ENCODE measurements at regions not wholly inside any gene's neighbourhood (a gene's known extent, or its start where the extent isn't known, plus 50 kb on each side); places are given as distances from the start of the nearest gene placed in this dataset.
"Not testable (repeated sequence)": the region's sequence is repeated elsewhere in the genome, so short reads cannot be mapped to it uniquely, and the experiment has no call there.

- not testable (repeated sequence) for H3K27ac ChIP-seq (ENCODE audit: low read depth, low read length, severe bottlenecking); H3K36me3 ChIP-seq (ENCODE audit: control insufficient read depth, insufficient read depth, low read length); H3K4me1 ChIP-seq (ENCODE audit: control insufficient read depth, insufficient read depth, low read length, poor library complexity, severe bottlenecking); H3K4me3 ChIP-seq (ENCODE audit: extremely low read depth, insufficient read depth, low read length, poor library complexity, severe bottlenecking); H3K9me3 ChIP-seq (ENCODE audit: control insufficient read depth, low read length)
- no CpG with 5 or more reads among the region's 36 CpGs for WGBS, 2 experiments (ENCODE audit: insufficient coverage in 2 of 2)
Observed at GRCh38 chr6:26811486-26812116, 152.1 kb upstream of the ZNF322 start.

- WGBS, 2 experiments (ENCODE audit: insufficient coverage in 2 of 2): no CpG with 5 or more reads among the region's 5 CpGs
- not testable (repeated sequence) for H3K4me1 ChIP-seq (ENCODE audit: control insufficient read depth, insufficient read depth, low read length, poor library complexity, severe bottlenecking); H3K27ac ChIP-seq (ENCODE audit: low read depth, low read length, severe bottlenecking); H3K4me3 ChIP-seq (ENCODE audit: extremely low read depth, insufficient read depth, low read length, poor library complexity, severe bottlenecking); H3K9me3 ChIP-seq (ENCODE audit: control insufficient read depth, low read length); H3K36me3 ChIP-seq (ENCODE audit: control insufficient read depth, insufficient read depth, low read length)
Observed at GRCh38 chr6:26818640-26819225, 159.2 kb upstream of the ZNF322 start.

GRCh38 chr6:26827965-26828364 lies 168.4 kb upstream of the ZNF322 start:
- H3K4me3 ChIP-seq (ENCODE audit: extremely low read depth, insufficient read depth, low read length, poor library complexity, severe bottlenecking): not testable (repeated sequence)
- no CpG with 5 or more reads among the region's 4 CpGs for WGBS, 2 experiments (ENCODE audit: insufficient coverage in 2 of 2)

GRCh38 chr6:26829480-26829879 lies 169.9 kb upstream of the ZNF322 start:
- H3K36me3 ChIP-seq (ENCODE audit: control insufficient read depth, insufficient read depth, low read length); H3K9me3 ChIP-seq (ENCODE audit: control insufficient read depth, low read length); H3K27ac ChIP-seq (ENCODE audit: low read depth, low read length, severe bottlenecking); H3K4me3 ChIP-seq (ENCODE audit: extremely low read depth, insufficient read depth, low read length, poor library complexity, severe bottlenecking); H3K4me1 ChIP-seq (ENCODE audit: control insufficient read depth, insufficient read depth, low read length, poor library complexity, severe bottlenecking): not testable (repeated sequence)
- WGBS, 2 experiments (ENCODE audit: insufficient coverage in 2 of 2): no CpG with 5 or more reads among the region's 2 CpGs

More at GRCh38 chr6:26827965-26828364, 168.4 kb upstream of the ZNF322 start:
- not testable (repeated sequence) for H3K9me3 ChIP-seq (ENCODE audit: control insufficient read depth, low read length); H3K27ac ChIP-seq (ENCODE audit: low read depth, low read length, severe bottlenecking); H3K36me3 ChIP-seq (ENCODE audit: control insufficient read depth, insufficient read depth, low read length); H3K4me1 ChIP-seq (ENCODE audit: control insufficient read depth, insufficient read depth, low read length, poor library complexity, severe bottlenecking)

GRCh38 chr6:26830992-26831391 lies 171.4 kb upstream of the ZNF322 start:
- not testable (repeated sequence) for H3K9me3 ChIP-seq (ENCODE audit: control insufficient read depth, low read length); H3K27ac ChIP-seq (ENCODE audit: low read depth, low read length, severe bottlenecking); H3K4me1 ChIP-seq (ENCODE audit: control insufficient read depth, insufficient read depth, low read length, poor library complexity, severe bottlenecking); H3K4me3 ChIP-seq (ENCODE audit: extremely low read depth, insufficient read depth, low read length, poor library complexity, severe bottlenecking); H3K36me3 ChIP-seq (ENCODE audit: control insufficient read depth, insufficient read depth, low read length)
- WGBS, 2 experiments (ENCODE audit: insufficient coverage in 2 of 2): 87 to 93% methylated on average over 6 to 9 of the region's 9 CpGs

- H3K4me3 ChIP-seq (ENCODE audit: extremely low read depth, insufficient read depth, low read length, poor library complexity, severe bottlenecking); H3K4me1 ChIP-seq (ENCODE audit: control insufficient read depth, insufficient read depth, low read length, poor library complexity, severe bottlenecking); H3K36me3 ChIP-seq (ENCODE audit: control insufficient read depth, insufficient read depth, low read length); H3K27ac ChIP-seq (ENCODE audit: low read depth, low read length, severe bottlenecking); H3K9me3 ChIP-seq (ENCODE audit: control insufficient read depth, low read length): not testable (repeated sequence)
- 100% methylated on average over 1 of the region's 5 CpGs for WGBS, 2 experiments (ENCODE audit: insufficient coverage in 2 of 2)
Observed at GRCh38 chr6:26835707-26836106, 176.2 kb upstream of the ZNF322 start.

- not testable (repeated sequence) for H3K36me3 ChIP-seq (ENCODE audit: control insufficient read depth, insufficient read depth, low read length); H3K27ac ChIP-seq (ENCODE audit: low read depth, low read length, severe bottlenecking); H3K4me1 ChIP-seq (ENCODE audit: control insufficient read depth, insufficient read depth, low read length, poor library complexity, severe bottlenecking); H3K4me3 ChIP-seq (ENCODE audit: extremely low read depth, insufficient read depth, low read length, poor library complexity, severe bottlenecking); H3K9me3 ChIP-seq (ENCODE audit: control insufficient read depth, low read length)
Observed at GRCh38 chr6:26836657-26837056, 177.1 kb upstream of the ZNF322 start.

GRCh38 chr6:26844823-26845222 lies 185.3 kb upstream of the ZNF322 start:
- not testable (repeated sequence) for H3K36me3 ChIP-seq (ENCODE audit: control insufficient read depth, insufficient read depth, low read length); H3K27ac ChIP-seq (ENCODE audit: low read depth, low read length, severe bottlenecking); H3K9me3 ChIP-seq (ENCODE audit: control insufficient read depth, low read length); H3K4me3 ChIP-seq (ENCODE audit: extremely low read depth, insufficient read depth, low read length, poor library complexity, severe bottlenecking); H3K4me1 ChIP-seq (ENCODE audit: control insufficient read depth, insufficient read depth, low read length, poor library complexity, severe bottlenecking)
- WGBS, 2 experiments (ENCODE audit: insufficient coverage in 2 of 2): 75% methylated on average over 2 of the region's 2 CpGs; no CpG with 5 or more reads in 1 of the 2 experiments

GRCh38 chr6:26857289-26857688 lies 197.7 kb upstream of the ZNF322 start:
- not testable (repeated sequence) for H3K4me1 ChIP-seq (ENCODE audit: control insufficient read depth, insufficient read depth, low read length, poor library complexity, severe bottlenecking); H3K9me3 ChIP-seq (ENCODE audit: control insufficient read depth, low read length); H3K36me3 ChIP-seq (ENCODE audit: control insufficient read depth, insufficient read depth, low read length); H3K27ac ChIP-seq (ENCODE audit: low read depth, low read length, severe bottlenecking); H3K4me3 ChIP-seq (ENCODE audit: extremely low read depth, insufficient read depth, low read length, poor library complexity, severe bottlenecking)
- no CpG with 5 or more reads among the region's 2 CpGs for WGBS, 2 experiments (ENCODE audit: insufficient coverage in 2 of 2)

- not testable (repeated sequence) for H3K36me3 ChIP-seq (ENCODE audit: control insufficient read depth, insufficient read depth, low read length); H3K27ac ChIP-seq (ENCODE audit: low read depth, low read length, severe bottlenecking); H3K4me1 ChIP-seq (ENCODE audit: control insufficient read depth, insufficient read depth, low read length, poor library complexity, severe bottlenecking); H3K4me3 ChIP-seq (ENCODE audit: extremely low read depth, insufficient read depth, low read length, poor library complexity, severe bottlenecking); H3K9me3 ChIP-seq (ENCODE audit: control insufficient read depth, low read length)
- WGBS, 2 experiments (ENCODE audit: insufficient coverage in 2 of 2): no CpG with 5 or more reads among the region's 5 CpGs
Observed at GRCh38 chr6:26859067-26859770, 199.7 kb upstream of the ZNF322 start.

- not testable (repeated sequence) for H3K4me1 ChIP-seq (ENCODE audit: control insufficient read depth, insufficient read depth, low read length, poor library complexity, severe bottlenecking); H3K27ac ChIP-seq (ENCODE audit: low read depth, low read length, severe bottlenecking); H3K4me3 ChIP-seq (ENCODE audit: extremely low read depth, insufficient read depth, low read length, poor library complexity, severe bottlenecking); H3K36me3 ChIP-seq (ENCODE audit: control insufficient read depth, insufficient read depth, low read length); H3K9me3 ChIP-seq (ENCODE audit: control insufficient read depth, low read length)
- 92% methylated on average over 1 of the region's 2 CpGs; no CpG with 5 or more reads in 1 of the 2 experiments for WGBS, 2 experiments (ENCODE audit: insufficient coverage in 2 of 2)
Observed at GRCh38 chr6:26859771-26860163, 200.2 kb upstream of the ZNF322 start.
